GM12878 (cell line): ENCODE measurements at regions not wholly inside any gene's neighbourhood (a gene's known extent, or its start where the extent isn't known, plus 50 kb on each side); places are given as distances from the start of the nearest gene placed in this dataset.

ENCODE experiments used
- ATAC-seq: fragments of 200-7000 bp; cut with Tn5 transposase; 3 replicates; pipeline ENCODE4 v1.9.1; 2020; ENCODE audit warnings: mild to moderate bottlenecking, moderate library complexity
- BruUV-seq: library from RNA; stranded (reverse); fragments of 400-500 nt; replicated peaks from 2 replicates; lab custom pipeline; 2021; lab: Mats Ljungman, UMichigan
- CTCF ChIA-PET: fragments of 300-600 bp; sonication (Branson Sonifier 250); formaldehyde crosslinking; extraction: SDS; loops from one replicate; lab custom pipeline; 2021; ENCODE audit warnings: inconsistent platforms; lab: Yijun Ruan, JAX
- POLR2A ChIA-PET: fragments of 350-600 bp; formaldehyde crosslinking; extraction: SDS; loops from one replicate; lab custom pipeline; 2021; ENCODE audit warnings: inconsistent platforms; lab: Charles Lee
- RAD21 ChIA-PET: fragments of 300-600 bp; sonication (Branson Sonifier 250); formaldehyde crosslinking; loops from one replicate; lab custom pipeline; 2023; ENCODE audit warnings: antibody characterized with exemption; ENCODE audit not compliant: unreplicated experiment; lab: Charles Lee
- SMC1A ChIA-PET: fragments of 300-600 bp; sonication (Branson Sonifier 250); formaldehyde crosslinking; loops from one replicate; lab custom pipeline; 2023; ENCODE audit not compliant: unreplicated experiment, uncharacterized antibody; lab: Charles Lee
- DNase-seq: peaks from one replicate; pipeline ENCODE4 v3.0.0-alpha.2; 2011; ENCODE audit warnings: low read depth, low spot score
- FAIRE-seq: peaks from 3 replicates; lab custom pipeline; 2011; peaks lifted over from hg19 to GRCh38; lab: Jason Lieb, UNC
- H2AFZ ChIP-seq: 2 replicates; pipeline ENCODE4 v1.6.0; 2011; ENCODE audit warnings: low read depth, low read length, control low read depth; ENCODE audit not compliant: control insufficient read depth
- H3K27ac ChIP-seq: 2 replicates; pipeline ENCODE4 v1.5.1; 2011; ENCODE audit warnings: control low read depth; ENCODE audit not compliant: control insufficient read depth, insufficient read depth
- H3K27me3 ChIP-seq, 2 experiments: replicated peaks in 1 of 2; 2 replicates each; pipeline versions ENCODE4 v1.6.0 to v1.6.1; 2011; ENCODE audit warnings: low read length in 1 of 2; ENCODE audit not compliant: control insufficient read depth in 2 of 2, insufficient read depth in 2 of 2
- H3K36me3 ChIP-seq, 2 experiments: 2 replicates each; pipeline ENCODE4 v1.5.1; 2011; ENCODE audit warnings: low read length in 1 of 2; ENCODE audit not compliant: control insufficient read depth in 2 of 2, insufficient read depth in 2 of 2
- H3K4me1 ChIP-seq: 2 replicates; pipeline ENCODE4 v1.6.1; 2011; ENCODE audit warnings: mild to moderate bottlenecking, low read length, moderate library complexity, mixed read lengths; ENCODE audit not compliant: control insufficient read depth, insufficient read depth
- H3K4me2 ChIP-seq: 2 replicates; pipeline ENCODE4 v1.6.0; 2011; ENCODE audit warnings: control low read depth; ENCODE audit not compliant: control insufficient read depth, insufficient read depth
- H3K4me3 ChIP-seq: fragments of 200-600 bp; sonication (generic); 2 replicates; pipeline ENCODE4 v1.5.1; 2016
- H3K79me2 ChIP-seq: 2 replicates; pipeline ENCODE4 v1.6.0; 2011; ENCODE audit warnings: low read length; ENCODE audit not compliant: control insufficient read depth, insufficient read depth
- H3K9ac ChIP-seq: 2 replicates; pipeline ENCODE4 v1.8.0; 2011; ENCODE audit warnings: low read length, control low read depth, mixed read lengths; ENCODE audit not compliant: control insufficient read depth, insufficient read depth
- H3K9me3 ChIP-seq: replicated peaks from 3 replicates; pipeline ENCODE4 v1.5.1; 2011; ENCODE audit warnings: mild to moderate bottlenecking, low read length; ENCODE audit not compliant: control insufficient read depth, insufficient read depth
- H4K20me1 ChIP-seq: 2 replicates; pipeline ENCODE4 v1.6.0; 2011; ENCODE audit not compliant: control insufficient read depth, insufficient read depth
- CTCF ChIP-seq, 3 experiments: IDR thresholded peaks in 2 of 3; conservative IDR thresholded peaks in 1 of 3; 2 replicates each; pipeline ENCODE4 v1.5.1; 2011; ENCODE audit warnings: low read depth in 3 of 3, low read length in 3 of 3, mild to moderate bottlenecking in 3 of 3, control low read depth in 2 of 3, moderate library complexity in 2 of 3, inconsistent platforms in 1 of 3, mixed read lengths in 1 of 3; ENCODE audit not compliant: control insufficient read depth in 2 of 3, insufficient read depth in 1 of 3; ENCODE audit errors: extremely low read depth in 1 of 3
- HSF1 ChIP-seq: fragments of 150-350 bp; IDR thresholded peaks from 2 replicates; pipeline ENCODE4 v1.6.1; 2014; ENCODE audit warnings: mild to moderate bottlenecking, low read depth, low read length
- IRF4 ChIP-seq: IDR thresholded peaks from 2 replicates; pipeline ENCODE4 v1.6.1; 2011; ENCODE audit warnings: low read depth, low read length
- KLF5 ChIP-seq: fragments of 450-650 bp; IDR thresholded peaks from 2 replicates; pipeline ENCODE4 v1.6.1; 2014; ENCODE audit warnings: mild to moderate bottlenecking; ENCODE audit not compliant: partially characterized antibody
- MEF2B ChIP-seq: fragments of 450-650 bp; IDR thresholded peaks from 2 replicates; pipeline ENCODE4 v1.6.1; 2018; ENCODE audit warnings: mild to moderate bottlenecking, moderate library complexity; ENCODE audit not compliant: partially characterized antibody, poor library complexity, severe bottlenecking
- MLLT1 ChIP-seq: fragments of 450-650 bp; IDR thresholded peaks from 2 replicates; pipeline ENCODE4 v1.6.1; 2016; ENCODE audit warnings: mild to moderate bottlenecking
- NFIC ChIP-seq: IDR thresholded peaks from 2 replicates; pipeline ENCODE4 v1.6.1; 2012; ENCODE audit warnings: low read depth, mild to moderate bottlenecking, inconsistent platforms, low read length, moderate library complexity
- POLR2AphosphoS2 ChIP-seq: IDR thresholded peaks from 2 replicates; pipeline ENCODE4 v1.6.1; 2011; ENCODE audit warnings: low read depth, mild to moderate bottlenecking, low read length, improper control_type of control experiment, moderate library complexity
- RAD51 ChIP-seq: fragments of 450-650 bp; IDR thresholded peaks from 2 replicates; pipeline ENCODE4 v1.6.1; 2016; ENCODE audit warnings: moderate library complexity, mild to moderate bottlenecking, inconsistent platforms
- TAF1 ChIP-seq: IDR thresholded peaks from 2 replicates; pipeline ENCODE4 v1.6.1; 2011; ENCODE audit warnings: mild to moderate bottlenecking, low read depth, low read length, borderline replicate concordance
- ZNF384 ChIP-seq: IDR thresholded peaks from 2 replicates; pipeline ENCODE4 v1.6.1; 2012; ENCODE audit warnings: low read depth, mild to moderate bottlenecking, low read length, improper control_type of control experiment, borderline replicate concordance
- ZNF687 ChIP-seq: fragments of 450-650 bp; IDR thresholded peaks from 2 replicates; pipeline ENCODE4 v1.6.1; 2017; ENCODE audit warnings: mild to moderate bottlenecking, moderate library complexity
- WGBS: methylation state at CpG from one replicate; pipeline ENCODE4 v1.1.6; 2016; ENCODE audit warnings: low lambda C conversion rate; ENCODE audit not compliant: insufficient replicate concordance, insufficient coverage; ENCODE audit errors: missing lambda C conversion rate; 5-methylcytosine and 5-hydroxymethylcytosine counted together
- in situ Hi-C: fragments of 300-500 bp; cut with MboI; formaldehyde crosslinking; loops from 9 replicates; pipeline ENCODE4 v1.14.3; 2018; ENCODE audit warnings: mixed read lengths
- intact Hi-C: fragments of 100-400 bp; cut with micrococcal nuclease; formaldehyde crosslinking; loops from one replicate; pipeline ENCODE4 v1.14.2; 2022; ENCODE audit not compliant: unreplicated experiment

GRCh38 chr15:25268166-25268565 is 170.7 kb downstream of the UBE3A start:
- no peaks in the 10 kb centered on the region for H3K27me3 ChIP-seq
- no peaks in the 10 kb centered on the region for H3K9me3 ChIP-seq
- H3K4me3 ChIP-seq = no peak overlapping the region
- 19% methylated on average over 6 of the region's 6 CpGs for WGBS
- H3K36me3 ChIP-seq = no peaks in the 10 kb centered on the region
- H3K27ac ChIP-seq = no peak overlapping the region
- no peaks in the 10 kb centered on the region for H3K79me2 ChIP-seq
- BruUV-seq = no TSS peak
- RAD21 ChIA-PET = no interaction called here
- FAIRE-seq (no peak), ATAC-seq (no peak), DNase-seq (no peak)
- TF ChIP-seq ZNF384 = no peak
- TF ChIP-seq CTCF (IDR thresholded peaks at IDR 0.05 in 2 of 3, conservative IDR thresholded peaks at IDR 0.05 in 1 of 3; ENCODE audit: control insufficient read depth in 2 of 3, extremely low read depth in 1 of 3, insufficient read depth in 1 of 3, low read depth in 3 of 3, low read length in 3 of 3) = no peak; a peak in 1 of 6 replicates
- TF ChIP-seq MLLT1 = no peak
- TF ChIP-seq TAF1 = no peak
- no peak for TF ChIP-seq NFIC
- no peak for TF ChIP-seq RAD51
- TF ChIP-seq ZNF687 = no peak
- TF ChIP-seq MEF2B = no peak
- TF ChIP-seq POLR2AphosphoS2 = no peak
- no peak for TF ChIP-seq IRF4
- no peak for TF ChIP-seq HSF1
- TF ChIP-seq KLF5 = no peak
- intact Hi-C loops = no loop called here
- CTCF ChIA-PET = interaction anchor here (0.6 kb wide), 1 partner anchor 148 kb away, joined by 3 read pairs; no protein-coding TSS in a partner anchor
- SMC1A ChIA-PET = no interaction called here
- no peak overlapping the region for H3K9ac ChIP-seq
- no peak overlapping the region for H3K4me2 ChIP-seq
- no peaks in the 10 kb centered on the region for H4K20me1 ChIP-seq
- POLR2A ChIA-PET = no interaction called here
- in situ Hi-C loops = no loop called here
- no peak overlapping the region for H2AFZ ChIP-seq
- H3K4me1 ChIP-seq = no peaks in the 10 kb centered on the region
